ENCODE measurements at regions not wholly inside any gene's neighbourhood (a gene's known extent, or its start where the extent isn't known, plus 50 kb on each side); places are given as distances from the start of the nearest gene placed in this dataset.

GRCh38 chr1:172973424-172973823 lies 77.3 kb downstream of the TNFSF18 start:
- peaks cover 3% of the 10 kb centered on the region for H3K27me3 Mint-ChIP-seq
- H3K27ac Mint-ChIP-seq = no peak overlapping the region
- ATAC-seq = no peak
- no peaks in the 10 kb centered on the region for H3K36me3 Mint-ChIP-seq (ENCODE audit: low read depth)
- H3K9me3 Mint-ChIP-seq = peaks cover 4% of the 10 kb centered on the region
- no peak overlapping the region for H3K4me3 Mint-ChIP-seq
- H3K4me1 Mint-ChIP-seq = peaks cover 12% of the 10 kb centered on the region
- no peak for DNase-seq

DNA sequence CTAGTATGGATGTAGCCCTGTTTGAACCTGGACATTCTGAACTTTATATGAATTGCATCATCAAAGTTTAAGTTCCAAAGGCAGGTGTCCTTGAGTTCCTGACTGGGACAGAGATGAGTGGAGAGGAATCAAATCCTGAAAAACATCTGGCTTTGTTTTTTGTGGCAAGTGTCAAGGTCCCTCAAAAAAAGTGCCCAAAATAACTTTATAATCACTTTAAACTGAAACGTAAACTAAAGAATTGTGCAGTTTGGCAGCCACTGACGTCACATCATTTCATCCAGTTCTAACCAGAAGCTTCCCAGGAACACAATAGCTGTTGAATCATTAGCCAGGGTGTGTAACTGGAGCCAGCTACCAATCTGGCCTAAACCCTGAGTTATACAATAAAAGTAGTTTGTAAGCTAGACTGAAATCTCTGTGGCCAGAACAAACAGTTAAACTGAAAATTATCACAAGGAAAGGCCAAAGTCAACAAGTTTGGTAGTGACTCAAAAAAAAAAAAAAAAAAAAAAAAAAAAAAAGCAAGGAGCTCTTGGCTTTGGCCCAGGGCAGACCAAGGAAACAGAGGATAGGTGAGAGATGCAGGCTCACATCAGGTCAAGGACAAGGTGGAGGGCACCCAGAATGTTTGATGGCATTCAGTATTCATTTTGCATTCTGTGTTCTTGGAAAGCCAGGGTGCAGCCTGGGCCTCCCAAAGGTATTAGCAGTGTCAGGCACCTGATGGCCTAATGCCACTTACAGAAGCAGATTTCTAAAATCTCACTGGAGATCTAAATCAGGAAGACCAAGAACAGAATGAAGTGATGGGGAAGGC lies 74.3 kb downstream of the TNFSF18 start:
- Mint-ChIP-seq H3K9me3 (peaks cover 4% of the 10 kb centered on the region), H3K27me3 (peaks cover 5% of the 10 kb centered on the region), H3K27ac (no peak overlapping the region), H3K4me3 (no peak overlapping the region), H3K36me3 (ENCODE audit: low read depth) (no peaks in the 10 kb centered on the region), H3K4me1 (no peaks in the 10 kb centered on the region)
- ATAC-seq = no peak
- DNase-seq = no peak

DNA sequence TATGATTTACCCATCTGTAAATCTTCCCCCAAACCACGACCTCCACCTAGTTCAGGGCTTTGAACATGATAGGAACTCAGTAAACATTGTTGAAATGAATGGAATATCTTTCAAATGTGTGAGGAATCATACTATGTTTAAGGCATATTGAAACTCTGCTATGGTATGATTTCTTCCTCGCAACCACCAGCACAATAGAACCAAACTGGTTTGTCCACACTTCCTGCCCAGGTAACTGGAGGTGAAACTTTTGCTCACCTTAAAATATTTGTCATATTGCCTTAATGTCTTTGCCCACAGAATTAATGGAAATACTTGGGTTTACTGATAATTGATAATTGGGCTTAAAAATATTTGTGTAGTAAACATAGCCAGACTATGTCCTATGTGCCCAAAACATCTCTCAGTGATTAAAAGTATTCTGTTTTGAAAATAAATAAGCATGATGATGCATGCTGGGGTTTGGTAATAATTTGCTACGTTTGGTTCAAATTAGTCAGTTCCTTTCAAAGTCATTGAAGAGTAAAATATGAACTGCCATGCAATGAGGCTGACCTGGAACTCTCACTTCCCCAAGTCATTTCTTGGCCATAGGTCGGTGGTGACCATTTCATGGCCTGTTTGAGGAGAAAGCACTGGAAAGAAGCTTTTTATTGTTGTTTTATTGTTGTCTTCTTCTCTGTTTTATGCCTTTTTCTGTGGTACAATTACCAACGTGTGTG lies 73.3 kb downstream of the TNFSF18 start:
- Mint-ChIP-seq H3K36me3 (ENCODE audit: low read depth) (no peaks in the 10 kb centered on the region), H3K4me1 (no peaks in the 10 kb centered on the region), H3K27me3 (peaks cover 2% of the 10 kb centered on the region), H3K27ac (no peak overlapping the region), H3K9me3 (peaks cover 4% of the 10 kb centered on the region), H3K4me3 (no peak overlapping the region)
- no peak for ATAC-seq
- no peak for DNase-seq

- Mint-ChIP-seq H3K36me3 (ENCODE audit: low read depth) (no peaks in the 10 kb centered on the region), H3K27me3 (peaks cover 2% of the 10 kb centered on the region), H3K27ac (no peak overlapping the region), H3K4me3 (no peak overlapping the region), H3K4me1 (no peaks in the 10 kb centered on the region), H3K9me3 (peaks cover 4% of the 10 kb centered on the region)
- ATAC-seq = no peak
- DNase-seq = no peak
Measured at GRCh38 chr1:172978595-172978994, 72.1 kb downstream of the TNFSF18 start.

DNA sequence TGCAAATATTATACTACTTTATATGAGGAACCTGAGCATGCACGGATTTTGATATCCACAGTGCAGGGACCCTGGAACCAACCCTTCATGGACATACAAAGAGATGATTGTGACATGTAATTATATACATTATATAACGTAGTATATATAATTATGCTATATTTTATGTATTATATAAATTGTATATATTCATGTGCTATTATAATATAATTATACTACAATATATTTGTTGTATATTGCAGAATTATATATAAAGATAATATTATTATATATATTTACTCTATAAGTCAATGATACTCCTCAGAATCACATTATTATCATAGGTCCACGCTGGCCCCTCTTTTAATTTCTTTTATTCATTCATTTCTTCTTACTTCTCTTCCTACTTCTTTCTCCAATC lies 70.9 kb downstream of the TNFSF18 start:
- no peaks in the 10 kb centered on the region for H3K4me1 Mint-ChIP-seq
- no peaks in the 10 kb centered on the region for H3K36me3 Mint-ChIP-seq (ENCODE audit: low read depth)
- DNase-seq (no peak), ATAC-seq (no peak)
- H3K9me3 Mint-ChIP-seq = peaks cover 3% of the 10 kb centered on the region
- H3K27me3 Mint-ChIP-seq = peaks cover 2% of the 10 kb centered on the region
- no peak overlapping the region for H3K27ac Mint-ChIP-seq
- H3K4me3 Mint-ChIP-seq = no peak overlapping the region

GRCh38 chr1:172980456-172980855 lies 70.3 kb downstream of the TNFSF18 start:
- no peaks in the 10 kb centered on the region for H3K4me1 Mint-ChIP-seq
- peaks cover 2% of the 10 kb centered on the region for H3K27me3 Mint-ChIP-seq
- H3K9me3 Mint-ChIP-seq = no peaks in the 10 kb centered on the region
- no peak overlapping the region for H3K27ac Mint-ChIP-seq
- no peaks in the 10 kb centered on the region for H3K36me3 Mint-ChIP-seq (ENCODE audit: low read depth)
- ATAC-seq (no peak), DNase-seq (no peak)
- H3K4me3 Mint-ChIP-seq = no peak overlapping the region

DNA sequence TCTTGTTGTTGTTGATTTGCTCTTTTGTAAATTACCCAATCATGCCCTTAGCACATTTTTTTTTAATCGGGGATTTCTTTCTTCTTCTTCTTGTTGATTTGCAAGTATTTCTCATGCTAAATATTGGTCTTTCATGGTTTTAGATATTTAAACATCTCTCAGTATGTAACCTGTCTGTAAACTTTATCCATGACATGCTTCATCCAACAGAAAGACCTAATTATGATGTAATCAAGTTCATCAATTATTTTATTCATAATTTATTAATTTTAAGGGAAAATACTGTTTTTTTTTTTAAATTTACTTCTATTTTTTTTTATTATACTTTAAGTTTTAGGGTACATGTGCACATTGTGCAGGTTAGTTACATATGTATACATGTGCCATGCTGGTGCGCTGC lies 69.8 kb downstream of the TNFSF18 start:
- no peak for ATAC-seq
- Mint-ChIP-seq H3K9me3 (no peaks in the 10 kb centered on the region), H3K4me1 (no peaks in the 10 kb centered on the region), H3K27ac (no peak overlapping the region), H3K36me3 (ENCODE audit: low read depth) (no peaks in the 10 kb centered on the region), H3K27me3 (peaks cover 2% of the 10 kb centered on the region), H3K4me3 (no peak overlapping the region)
- DNase-seq = no peak
